PC-9 (cell line): ENCODE measurements at regions not wholly inside any gene's neighbourhood (a gene's known extent, or its start where the extent isn't known, plus 50 kb on each side); places are given as distances from the start of the nearest gene placed in this dataset.
A peak's percentile ranks its signal among the peaks of the same experiment; 100 is the strongest.

Experiments used
- BruUV-seq: library from RNA; stranded (reverse); fragments of 400-500 nt; replicated peaks from 2 replicates; lab custom pipeline; 2021; lab: Mats Ljungman, UMichigan
- CTCF ChIA-PET: fragments of 300-600 bp; sonication (Branson Sonifier 250); formaldehyde crosslinking; loops from one replicate; lab custom pipeline; 2022; ENCODE audit warnings: antibody characterized with exemption; lab: Charles Lee
- POLR2A ChIA-PET: fragments of 300-600 bp; sonication (Branson Sonifier 250); formaldehyde crosslinking; loops from one replicate; lab custom pipeline; 2022; ENCODE audit warnings: antibody characterized with exemption; ENCODE audit not compliant: unreplicated experiment; lab: Charles Lee
- DNase-seq, 2 experiments: peaks; one replicate each; pipeline versions ENCODE4 v3.0.0 to v3.0.0-alpha.2; 2015 to 2022; ENCODE audit warnings: mixed read lengths in 1 of 2
- H2AFZ ChIP-seq: fragments of 200-600 bp; sonication (generic); 2 replicates; pipeline ENCODE4 v1.8.1; 2017; ENCODE audit warnings: antibody characterized with exemption
- H3F3A ChIP-seq: fragments of 200-600 bp; sonication (generic); 2 replicates; pipeline ENCODE4 v1.8.1; 2017; ENCODE audit warnings: antibody characterized with exemption, mild to moderate bottlenecking, low read depth; ENCODE audit not compliant: insufficient read depth
- H3K27ac ChIP-seq: fragments of 200-600 bp; sonication (generic); 2 replicates; pipeline ENCODE4 v1.6.1; 2016; ENCODE audit warnings: mixed run types
- H3K27me3 ChIP-seq: fragments of 200-600 bp; sonication (generic); 2 replicates; pipeline ENCODE4 v1.6.1; 2016; ENCODE audit warnings: low read depth, mixed run types; ENCODE audit not compliant: insufficient read depth
- H3K36me3 ChIP-seq: fragments of 200-600 bp; sonication (generic); 2 replicates; pipeline ENCODE4 v1.6.1; 2016; ENCODE audit warnings: low read depth, mixed run types
- H3K4me1 ChIP-seq: fragments of 200-600 bp; sonication (generic); replicated peaks from 2 replicates; pipeline ENCODE4 v1.6.1; 2016; ENCODE audit warnings: mixed run types; ENCODE audit not compliant: insufficient read depth
- H3K4me2 ChIP-seq: fragments of 200-600 bp; sonication (generic); 2 replicates; pipeline ENCODE4 v1.6.1; 2017; ENCODE audit warnings: mixed run types
- H3K4me3 ChIP-seq: fragments of 200-600 bp; sonication (generic); 2 replicates; pipeline ENCODE4 v1.6.1; 2016; ENCODE audit warnings: mixed run types
- H3K79me2 ChIP-seq: fragments of 200-600 bp; sonication (generic); 2 replicates; pipeline ENCODE4 v1.6.1; 2017; ENCODE audit warnings: low read depth, mixed run types
- H3K9me2 ChIP-seq: fragments of 200-600 bp; sonication (generic); 2 replicates; pipeline ENCODE4 v1.8.1; 2017; ENCODE audit warnings: mild to moderate bottlenecking; ENCODE audit not compliant: insufficient read depth
- H3K9me3 ChIP-seq: fragments of 200-600 bp; sonication (generic); 2 replicates; pipeline ENCODE4 v1.8.1; 2016; ENCODE audit warnings: low read depth; ENCODE audit not compliant: insufficient read depth
- H4K20me1 ChIP-seq: fragments of 200-600 bp; sonication (generic); 2 replicates; pipeline ENCODE4 v1.8.1; 2017; ENCODE audit not compliant: insufficient read depth
- CTCF ChIP-seq: fragments of 200-600 bp; sonication (generic); conservative IDR thresholded peaks from 2 replicates; pipeline ENCODE4 v1.6.1; 2017; ENCODE audit warnings: mixed run types, antibody characterized with exemption, mild to moderate bottlenecking, moderate library complexity
- EZH2 ChIP-seq: fragments of 200-600 bp; sonication (generic); IDR thresholded peaks from 2 replicates; pipeline ENCODE4 v1.8.0; 2017; ENCODE audit warnings: antibody characterized with exemption, low read depth
- intact Hi-C: fragments of 100-400 bp; cut with micrococcal nuclease; formaldehyde crosslinking; loops from one replicate; pipeline ENCODE4 v1.10.0; 2022; ENCODE audit not compliant: unreplicated experiment

GRCh38 chr9:21746550-21746949 is 55.9 kb upstream of the MTAP start:
- no peak overlapping the region for H3K4me3 ChIP-seq
- H3F3A ChIP-seq, result no peaks in the 10 kb centered on the region; the same call in 1 of the 2 replicates
- H3K9me3 ChIP-seq, result no peaks in the 10 kb centered on the region; the same call in 1 of the 2 replicates
- no peaks in the 10 kb centered on the region for H4K20me1 ChIP-seq
- CTCF ChIA-PET, result no interaction called here
- no peaks in the 10 kb centered on the region for H3K79me2 ChIP-seq
- no peaks in the 10 kb centered on the region for H3K27me3 ChIP-seq
- POLR2A ChIA-PET, result no interaction called here
- no peak overlapping the region for H2AFZ ChIP-seq
- intact Hi-C loops, result no loop called here
- no peak overlapping the region for H3K4me2 ChIP-seq
- TF ChIP-seq CTCF (no peak), EZH2 (no peak)
- no peak for DNase-seq
- BruUV-seq, result no TSS peak
- H3K36me3 ChIP-seq, result no peaks in the 10 kb centered on the region
- no peak overlapping the region for H3K27ac ChIP-seq
- H3K4me1 ChIP-seq, result 0 out of 2 replicates have a peak, but pooled peaks cover 9% of the 10 kb centered on the region
- no peaks in the 10 kb centered on the region for H3K9me2 ChIP-seq

DNA sequence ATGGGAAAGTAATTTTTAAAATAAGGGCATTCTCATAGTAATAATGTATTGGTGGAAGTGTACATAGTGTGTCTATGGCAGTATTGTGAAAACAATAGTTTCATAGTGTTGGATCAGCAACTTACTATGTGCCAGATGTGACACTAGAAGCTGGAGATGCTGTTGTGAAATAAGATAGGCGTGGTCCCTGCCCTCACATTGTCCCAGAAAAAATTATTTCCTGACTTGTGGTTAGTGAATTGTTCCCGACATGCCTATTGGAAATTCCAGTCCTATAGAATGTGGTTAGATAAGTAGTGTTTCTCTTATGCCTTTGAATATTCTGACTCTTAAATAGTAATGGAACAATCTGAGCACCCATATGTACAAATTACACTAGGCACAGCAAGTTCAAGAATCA is 55.3 kb upstream of the MTAP start:
- Histone ChIP-seq H3K9me2 (no peaks in the 10 kb centered on the region), H3K9me3 (no peaks in the 10 kb centered on the region; the same call in 1 of the 2 replicates), H3K27ac (no peak overlapping the region), H2AFZ (no peak overlapping the region), H3K36me3 (no peaks in the 10 kb centered on the region), H3K79me2 (no peaks in the 10 kb centered on the region), H3K4me1 (0 out of 2 replicates have a peak, but pooled peaks cover 9% of the 10 kb centered on the region), H3K4me3 (no peak overlapping the region), H3F3A (no peaks in the 10 kb centered on the region; the same call in 1 of the 2 replicates), H3K4me2 (no peak overlapping the region), H3K27me3 (no peaks in the 10 kb centered on the region), H4K20me1 (no peaks in the 10 kb centered on the region)
- BruUV-seq, result no TSS peak
- intact Hi-C loops, result no loop called here
- peak in 1 of 2 experiments; percentile 3 for DNase-seq
- ChIA-PET POLR2A (no interaction called here), CTCF (no interaction called here)
- TF ChIP-seq CTCF, result no peak
- no peak for TF ChIP-seq EZH2

GRCh38 chr9:21750021-21750735 is 52.3 kb upstream of the MTAP start:
- H3K36me3 ChIP-seq, result no peaks in the 10 kb centered on the region
- H3K79me2 ChIP-seq, result no peaks in the 10 kb centered on the region
- intact Hi-C loops, result no loop called here
- H3K27ac ChIP-seq, result no peak overlapping the region
- H3K27me3 ChIP-seq, result no peaks in the 10 kb centered on the region
- H2AFZ ChIP-seq, result no peak overlapping the region
- no peak overlapping the region for H3K4me3 ChIP-seq
- no peaks in the 10 kb centered on the region for H3F3A ChIP-seq
- no peaks in the 10 kb centered on the region for H3K9me2 ChIP-seq
- H3K4me1 ChIP-seq, result 0 out of 2 replicates have a peak, but pooled peaks cover 9% of the 10 kb centered on the region
- BruUV-seq, result no TSS peak
- H3K4me2 ChIP-seq, result no peak overlapping the region
- H4K20me1 ChIP-seq, result no peaks in the 10 kb centered on the region
- H3K9me3 ChIP-seq, result no peaks in the 10 kb centered on the region
- DNase-seq, result no peak
- ChIA-PET CTCF (no interaction called here), POLR2A (interaction anchor here (0.6 kb wide), 1 partner anchor 1229 kb away, joined by 3 read pairs; no protein-coding TSS in a partner anchor)
- TF ChIP-seq EZH2 (no peak), CTCF (no peak)
